ENCODE measurements at regions not wholly inside any gene's neighbourhood (a gene's known extent, or its start where the extent isn't known, plus 50 kb on each side); places are given as distances from the start of the nearest gene placed in this dataset.
"Not testable (repeated sequence)": the region's sequence is repeated elsewhere in the genome, so short reads cannot be mapped to it uniquely, and the experiment has no call there.

DNA sequence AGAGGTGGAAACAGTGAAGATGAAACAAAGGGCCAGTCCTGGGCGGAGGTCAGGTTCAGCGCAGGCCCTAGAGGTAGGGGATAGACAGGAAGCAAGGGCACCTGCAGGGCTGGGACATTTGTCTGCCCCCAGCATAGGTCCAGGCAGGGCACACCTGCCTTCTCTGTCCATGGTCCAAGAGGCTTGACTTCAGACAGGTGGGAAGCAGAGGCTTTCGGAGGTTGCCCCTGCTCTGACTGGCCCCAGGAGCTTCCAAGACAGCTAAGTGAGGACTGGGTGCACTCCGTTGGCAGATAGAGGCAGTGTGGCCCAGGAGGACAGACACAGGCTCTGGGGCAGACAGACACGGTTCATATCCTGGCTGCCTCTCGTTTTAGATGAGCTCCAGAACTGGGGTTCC lies 71.6 kb upstream of the GRB10 start:
- DNase-seq, result no peak

DNA sequence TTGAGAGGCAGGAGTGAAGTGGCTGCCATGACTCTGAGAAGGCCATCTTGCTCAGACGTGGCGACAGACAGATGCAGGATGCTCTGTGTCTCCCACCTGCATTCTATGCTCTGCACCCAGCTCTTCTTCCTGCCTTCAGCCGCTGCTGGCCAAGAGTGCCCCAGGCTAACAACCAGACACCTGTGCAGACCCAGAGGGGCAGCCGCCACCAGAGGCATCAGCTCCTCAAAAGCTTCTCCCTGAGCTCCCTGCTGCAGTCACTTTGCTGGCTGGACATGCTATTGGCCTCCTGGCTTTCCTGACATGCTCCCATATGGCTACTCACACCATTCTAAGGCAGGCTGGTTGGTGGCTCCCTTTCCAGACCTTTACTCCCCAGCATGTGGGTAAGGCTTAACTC lies 70.6 kb upstream of the GRB10 start:
- no peak for DNase-seq

DNA sequence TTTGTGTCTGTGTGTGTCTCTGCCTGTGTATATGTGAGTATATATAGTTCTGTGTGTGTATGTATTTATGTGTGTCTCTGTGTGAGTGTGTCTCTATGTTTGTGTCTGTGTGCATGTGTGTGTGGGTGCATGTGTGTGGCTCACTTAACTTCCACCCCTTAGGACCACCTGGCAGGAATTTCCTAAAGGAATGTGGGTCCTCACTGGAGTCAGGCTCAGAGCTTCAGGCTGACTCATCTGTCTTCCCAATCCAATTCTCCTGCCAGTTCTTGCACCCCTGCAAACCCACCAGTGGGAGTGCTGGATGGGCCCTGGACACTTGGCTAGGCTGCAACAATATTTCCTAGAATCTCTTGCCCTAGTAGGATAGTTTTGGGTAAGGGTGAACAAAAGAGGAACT lies 70.2 kb upstream of the GRB10 start:
- no peak for DNase-seq

DNA sequence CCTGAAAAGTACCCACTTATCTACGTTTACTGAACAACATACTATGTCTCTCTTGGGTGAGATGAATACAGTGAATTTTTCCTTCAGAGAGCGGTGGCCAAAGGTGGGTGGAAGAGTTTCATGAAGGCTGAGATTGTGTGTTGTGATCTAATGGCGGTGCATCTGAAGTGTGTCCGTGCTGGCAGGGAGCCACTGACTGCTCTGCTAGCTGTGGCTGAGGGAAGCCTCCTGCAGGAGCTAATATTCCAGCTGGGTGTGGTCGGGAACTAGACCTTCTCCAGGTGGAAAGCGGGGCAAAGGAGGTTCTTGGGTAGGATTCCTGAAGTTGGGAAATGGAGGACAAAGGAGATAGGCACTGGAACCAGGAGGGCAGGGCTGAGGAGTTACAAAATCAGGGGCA lies 69.2 kb upstream of the GRB10 start:
- no peak for DNase-seq

DNA sequence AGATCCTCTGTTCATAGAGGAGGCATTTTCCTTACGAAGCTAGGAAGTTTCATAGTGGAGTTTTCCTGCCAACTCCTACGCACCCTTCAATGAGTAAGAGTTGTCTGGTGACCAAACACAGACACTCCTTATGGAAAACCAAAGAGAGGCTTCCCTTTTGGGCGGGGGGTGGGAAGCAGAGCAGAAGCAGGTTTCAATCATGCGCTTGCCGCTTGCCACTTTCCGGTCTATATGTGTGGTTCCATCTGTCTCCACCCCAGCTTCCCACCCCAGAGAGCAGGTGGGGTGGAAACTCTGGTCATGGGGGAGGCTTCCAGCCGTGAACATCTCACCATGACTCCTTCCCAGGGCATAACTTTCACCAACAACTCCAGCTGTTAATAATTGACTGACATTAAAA lies 68.8 kb upstream of the GRB10 start:
- DNase-seq, result no peak

DNA sequence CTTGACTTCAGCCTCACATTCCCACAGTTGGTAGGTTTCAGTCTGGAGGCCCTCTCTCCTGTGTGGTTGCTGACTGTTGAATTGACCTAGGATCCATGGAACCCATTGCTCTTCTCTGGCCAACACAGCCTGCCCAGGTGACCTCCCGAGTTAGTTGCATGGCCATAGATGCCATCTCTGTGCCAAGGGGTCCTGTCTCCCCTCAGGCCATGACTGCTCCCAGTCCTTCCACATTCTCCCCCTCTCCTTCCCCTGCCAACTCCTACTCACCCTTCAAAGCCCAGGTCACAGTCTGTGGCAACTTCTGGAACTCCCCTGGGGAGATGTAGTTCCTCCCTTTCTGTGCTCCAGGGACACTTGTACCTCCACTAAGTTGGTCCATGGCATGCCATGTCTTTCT lies 67.3 kb upstream of the GRB10 start:
- DNase-seq, result no peak

DNA sequence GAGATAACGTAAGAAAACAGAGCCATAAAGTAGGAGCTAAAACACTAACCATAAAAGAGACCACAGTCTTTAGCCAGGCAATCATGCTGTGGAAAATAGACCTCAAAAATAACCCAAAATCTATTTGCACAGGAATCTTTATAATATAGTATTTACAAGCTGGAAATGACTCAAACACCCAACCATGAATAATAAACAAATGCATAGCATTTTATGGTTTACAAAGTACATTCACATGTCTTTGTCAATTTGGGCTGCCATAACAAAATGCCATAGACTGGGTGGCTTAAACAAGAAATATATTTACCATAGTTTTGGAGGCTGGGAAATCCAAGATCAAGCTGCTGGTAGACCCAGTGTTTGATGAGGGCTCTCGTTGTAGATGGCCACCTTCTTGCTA lies 65.5 kb upstream of the GRB10 start:
- DNase-seq, result no peak

DNA sequence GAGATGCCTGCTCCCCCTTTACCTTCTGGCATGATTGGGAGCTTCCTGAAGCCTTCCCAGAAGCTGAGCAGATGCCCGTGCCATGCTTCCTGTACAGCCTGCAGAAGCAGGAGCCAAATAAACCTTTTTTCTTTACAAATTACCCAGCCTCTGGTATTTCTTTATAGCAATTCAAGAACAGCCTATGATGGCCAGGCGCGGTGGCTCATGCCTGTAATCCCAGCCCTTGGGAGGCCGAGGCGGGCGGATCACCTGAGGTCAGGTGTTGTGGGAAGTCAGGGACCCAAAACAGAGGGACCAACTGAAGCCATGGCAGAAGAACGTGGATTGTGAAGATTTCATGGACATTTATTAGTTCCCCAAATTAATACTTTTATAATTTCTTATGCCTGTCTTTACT lies 62.2 kb upstream of the GRB10 start:
- not testable (repeated sequence) for DNase-seq

DNA sequence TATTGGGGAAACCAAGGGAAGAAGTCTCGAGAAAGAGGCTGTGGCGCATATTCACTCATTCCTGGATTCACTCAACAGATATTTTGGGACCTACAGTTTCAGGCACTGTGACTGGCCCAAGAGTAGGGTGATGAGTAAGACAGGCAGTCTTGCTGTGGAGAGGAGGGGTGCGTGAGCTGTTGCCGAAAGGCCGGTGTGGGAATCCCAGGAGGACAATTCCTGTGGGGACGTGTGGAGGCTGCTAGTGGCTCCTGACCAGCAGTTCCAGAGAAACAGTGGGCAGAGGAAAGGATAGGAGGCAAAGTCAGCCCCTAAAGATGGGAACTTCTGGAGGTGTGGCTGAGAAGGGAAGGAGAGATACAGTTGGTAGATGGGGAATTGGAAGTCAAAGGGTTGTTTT lies 59.3 kb upstream of the GRB10 start:
- DNase-seq, result no peak

DNA sequence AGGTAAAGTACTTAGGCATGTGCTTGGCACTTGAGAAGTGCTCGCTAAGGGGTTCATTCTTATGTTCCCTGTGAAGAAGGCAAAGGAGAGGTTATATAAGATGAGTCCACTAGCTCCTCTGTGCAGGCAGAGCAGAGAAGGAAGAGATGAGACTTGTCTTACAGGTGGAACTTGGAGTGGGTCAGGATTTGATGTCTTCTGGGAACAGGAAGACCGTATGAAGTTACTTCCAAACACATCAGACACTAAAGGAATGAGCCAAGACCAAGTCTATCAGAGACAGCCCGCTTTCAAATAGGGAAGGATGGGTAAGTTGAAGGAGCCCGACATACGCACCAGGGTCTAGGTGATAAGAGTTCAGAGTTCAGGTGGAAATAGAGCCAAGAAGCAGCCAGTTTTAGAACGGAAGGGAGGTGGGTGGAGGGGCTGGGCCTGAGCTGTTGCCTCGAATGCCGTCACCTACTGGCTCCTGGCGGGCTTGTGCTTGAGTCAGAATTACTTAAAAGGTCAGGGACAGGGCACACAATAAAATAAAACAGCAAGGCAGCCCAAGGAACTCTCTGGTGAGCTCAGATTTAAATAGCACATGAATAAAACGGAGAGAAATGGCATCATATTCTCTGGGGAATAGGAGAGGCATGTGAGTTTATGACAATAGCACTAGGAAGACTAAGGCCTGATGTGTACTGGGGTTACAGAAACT lies 56.1 kb upstream of the GRB10 start:
- no peak for DNase-seq

DNA sequence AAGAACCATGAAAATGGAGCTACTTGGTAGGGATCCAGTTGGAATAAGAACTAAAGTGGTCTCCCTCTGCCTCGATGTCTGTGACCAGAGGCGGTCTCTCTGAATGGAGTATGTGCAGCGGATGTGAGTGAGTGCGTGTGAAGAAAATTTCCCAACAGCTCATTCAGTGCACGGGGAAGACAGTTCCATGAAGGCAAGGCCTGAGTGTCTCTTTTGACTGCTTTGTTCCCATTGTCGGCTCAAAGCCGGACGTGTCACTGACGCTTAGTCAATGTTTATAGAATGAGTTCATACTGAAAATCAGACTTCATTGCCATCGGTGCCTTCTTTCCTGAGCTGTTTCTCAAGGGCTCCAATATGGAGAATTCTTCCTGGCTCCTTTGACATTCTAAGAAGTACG lies 55.3 kb upstream of the GRB10 start:
- DNase-seq, result no peak

DNA sequence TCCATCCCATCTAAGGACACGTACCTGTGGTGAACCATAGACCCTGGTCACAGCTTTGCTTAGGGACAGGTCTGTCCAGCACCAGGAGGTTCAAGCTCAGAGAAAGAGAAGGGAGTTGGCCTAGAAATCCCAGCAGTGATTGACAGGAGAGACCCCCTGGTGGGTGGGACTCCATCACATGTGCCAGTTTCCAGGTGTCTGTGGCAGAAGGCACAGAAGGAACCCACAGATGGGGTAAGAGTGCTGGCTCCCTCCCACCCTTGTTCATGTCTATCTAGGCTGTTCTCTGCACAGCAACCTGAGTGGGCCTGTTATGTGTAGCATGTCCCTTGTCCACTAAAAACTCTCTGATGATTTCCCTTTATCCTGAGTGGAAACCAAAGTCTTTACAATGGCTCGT lies 54.0 kb upstream of the GRB10 start:
- no peak for DNase-seq

DNA sequence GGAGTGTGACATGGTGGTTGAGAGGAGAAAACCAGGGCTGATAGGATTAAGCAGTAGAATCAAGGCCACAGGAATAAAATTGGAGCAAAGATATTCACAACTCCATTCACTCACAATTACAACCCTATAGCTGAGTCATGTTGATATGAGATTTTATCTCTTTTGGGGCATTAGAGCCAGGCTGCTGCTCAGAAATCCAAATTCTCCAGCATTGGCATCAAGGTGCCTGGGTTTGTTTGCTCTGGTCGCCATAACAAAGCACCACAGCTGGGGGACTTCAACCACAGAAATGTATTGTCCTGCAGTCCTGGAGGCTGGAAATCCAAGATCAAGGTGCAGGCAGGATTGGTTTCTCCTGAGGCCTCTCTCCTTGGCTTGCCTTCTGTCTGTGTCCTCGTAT lies 52.5 kb upstream of the GRB10 start:
- DNase-seq, result no peak

DNA sequence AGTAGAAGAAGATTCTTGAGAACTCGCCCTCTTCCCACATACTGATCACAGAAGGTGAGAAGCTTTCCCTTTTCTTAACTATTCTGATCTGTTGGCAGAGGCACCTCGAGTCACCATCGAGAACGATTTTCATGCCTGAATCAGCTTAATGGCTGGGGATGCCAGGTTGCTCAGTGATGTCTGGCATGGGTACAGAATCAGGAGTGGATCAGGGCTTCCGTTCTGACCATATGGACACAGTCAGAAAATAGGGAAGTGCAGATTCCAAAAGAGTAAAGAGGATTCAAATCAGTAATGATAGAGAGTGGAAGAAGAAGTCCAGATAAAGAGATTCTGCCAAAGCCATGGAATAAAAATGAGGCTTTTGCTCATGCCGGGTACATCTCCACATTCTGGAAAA lies 52.0 kb upstream of the GRB10 start:
- no peak for DNase-seq

DNA sequence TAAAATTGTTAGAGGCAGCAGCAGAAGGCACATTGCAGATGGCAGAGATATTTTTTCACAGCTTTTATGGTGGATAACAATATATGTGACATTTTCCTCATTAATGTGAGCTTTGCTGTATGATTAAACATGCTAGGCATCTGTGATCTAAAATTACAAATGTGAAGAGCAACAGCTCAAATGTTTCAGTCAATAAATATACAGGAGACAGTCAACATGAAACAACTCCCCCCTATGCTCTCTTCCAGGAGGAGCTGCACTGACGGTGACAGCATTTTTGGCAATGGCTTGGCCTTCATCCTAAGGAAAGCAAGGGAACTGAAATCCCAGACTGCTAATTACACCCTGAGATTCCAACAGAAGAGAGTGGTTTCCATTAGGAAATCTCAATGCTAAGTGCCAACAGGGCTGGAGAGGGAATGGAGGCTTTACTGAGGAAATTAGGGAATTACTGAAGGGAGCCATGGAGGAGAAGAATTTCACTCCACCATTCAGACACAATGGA lies 51.4 kb upstream of the GRB10 start:
- no peak for DNase-seq

DNA sequence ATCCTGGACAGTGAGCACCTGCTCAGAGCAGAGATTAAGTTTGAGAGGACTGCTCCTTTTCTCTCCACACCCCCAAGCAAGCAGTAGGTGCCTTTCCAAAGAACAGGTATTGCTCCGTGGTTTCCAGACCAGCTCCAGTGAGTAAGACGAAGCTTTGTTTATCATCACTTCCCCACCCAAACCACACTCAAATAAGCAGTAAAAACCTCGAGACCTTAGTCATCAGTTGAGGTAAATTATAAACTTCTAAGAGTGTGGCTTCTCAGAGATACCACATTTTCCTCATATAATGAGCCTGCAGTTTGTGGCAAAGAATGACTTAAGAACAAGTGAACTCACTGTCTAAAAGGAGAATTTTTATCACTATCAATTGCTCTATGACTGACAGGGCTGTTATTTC lies 50.0 kb upstream of the GRB10 start:
- DNase-seq, result no peak
